NB4 (cell line): ENCODE measurements at regions not wholly inside any gene's neighbourhood (a gene's known extent, or its start where the extent isn't known, plus 50 kb on each side); places are given as distances from the start of the nearest gene placed in this dataset.

Source experiments
- CTCF ChIP-seq: IDR thresholded peaks from one replicate; pipeline ENCODE4 v1.5.1; 2012; ENCODE audit warnings: low read depth, low read length
- MAX ChIP-seq: IDR thresholded peaks from 2 replicates; pipeline ENCODE4 v1.6.1; 2011; ENCODE audit warnings: low read depth, low read length
- POLR2A ChIP-seq: IDR thresholded peaks from 2 replicates; pipeline ENCODE4 v1.6.1; 2011; ENCODE audit warnings: mild to moderate bottlenecking; ENCODE audit not compliant: insufficient read length; ENCODE audit errors: extremely low read depth

GRCh38 chr18:28905509-28905908, 728.6 kb upstream of the CDH2 start:
- TF ChIP-seq CTCF (no peak), POLR2A (no peak), MAX (no peak)
